ENCODE measurements at regions not wholly inside any gene's neighbourhood (a gene's known extent, or its start where the extent isn't known, plus 50 kb on each side); places are given as distances from the start of the nearest gene placed in this dataset.
A peak's percentile ranks its signal among the peaks of the same experiment; 100 is the strongest.

GRCh38 chr5:145586661-145587307 lies 248.4 kb downstream of the PRELID2 start:
- DNase-seq (ENCODE audit: low read depth), result no peak
- TF ChIP-seq CTCF (conservative IDR thresholded peaks at IDR 0.05; ENCODE audit: control insufficient read depth, insufficient read depth, low read depth, low read length), result no peak
- H3K4me3 ChIP-seq (ENCODE audit: control insufficient read depth, low read depth, low read length), result no peak overlapping the region

- TF ChIP-seq CTCF (conservative IDR thresholded peaks at IDR 0.05; ENCODE audit: control insufficient read depth, insufficient read depth, low read depth, low read length), result no peak
- no peak overlapping the region for H3K4me3 ChIP-seq (ENCODE audit: control insufficient read depth, low read depth, low read length)
- DNase-seq (ENCODE audit: low read depth), result no peak
Observed at GRCh38 chr5:145585443-145586148, 249.5 kb downstream of the PRELID2 start.

- TF ChIP-seq CTCF (conservative IDR thresholded peaks at IDR 0.05; ENCODE audit: control insufficient read depth, insufficient read depth, low read depth, low read length), result no peak
Observed at GRCh38 chr5:145579301-145579700, 255.8 kb downstream of the PRELID2 start.

GRCh38 chr5:145574889-145575573 lies 260.1 kb downstream of the PRELID2 start:
- no peak overlapping the region for H3K4me3 ChIP-seq (ENCODE audit: control insufficient read depth, low read depth, low read length)
- peak; percentile 42 for DNase-seq (ENCODE audit: low read depth)
- no peak for TF ChIP-seq CTCF (conservative IDR thresholded peaks at IDR 0.05; ENCODE audit: control insufficient read depth, insufficient read depth, low read depth, low read length)

More at GRCh38 chr5:145579301-145579700, 255.8 kb downstream of the PRELID2 start:
- no peak for DNase-seq (ENCODE audit: low read depth)
- H3K4me3 ChIP-seq (ENCODE audit: control insufficient read depth, low read depth, low read length), result no peak overlapping the region

- TF ChIP-seq CTCF (conservative IDR thresholded peaks at IDR 0.05; ENCODE audit: control insufficient read depth, insufficient read depth, low read depth, low read length), result no peak
- DNase-seq (ENCODE audit: low read depth), result peak; percentile 33
- no peak overlapping the region for H3K4me3 ChIP-seq (ENCODE audit: control insufficient read depth, low read depth, low read length)
Observed at GRCh38 chr5:145568581-145568980, 266.6 kb downstream of the PRELID2 start.

GRCh38 chr5:145562931-145563330 lies 272.2 kb downstream of the PRELID2 start:
- H3K4me3 ChIP-seq (ENCODE audit: control insufficient read depth, low read depth, low read length), result no peak overlapping the region
- TF ChIP-seq CTCF (conservative IDR thresholded peaks at IDR 0.05; ENCODE audit: control insufficient read depth, insufficient read depth, low read depth, low read length), result no peak
- DNase-seq (ENCODE audit: low read depth), result peak; percentile 5

Measured in fibroblast of mammary gland (primary cell).